ENCODE measurements at regions not wholly inside any gene's neighbourhood (a gene's known extent, or its start where the extent isn't known, plus 50 kb on each side); places are given as distances from the start of the nearest gene placed in this dataset.

DNA sequence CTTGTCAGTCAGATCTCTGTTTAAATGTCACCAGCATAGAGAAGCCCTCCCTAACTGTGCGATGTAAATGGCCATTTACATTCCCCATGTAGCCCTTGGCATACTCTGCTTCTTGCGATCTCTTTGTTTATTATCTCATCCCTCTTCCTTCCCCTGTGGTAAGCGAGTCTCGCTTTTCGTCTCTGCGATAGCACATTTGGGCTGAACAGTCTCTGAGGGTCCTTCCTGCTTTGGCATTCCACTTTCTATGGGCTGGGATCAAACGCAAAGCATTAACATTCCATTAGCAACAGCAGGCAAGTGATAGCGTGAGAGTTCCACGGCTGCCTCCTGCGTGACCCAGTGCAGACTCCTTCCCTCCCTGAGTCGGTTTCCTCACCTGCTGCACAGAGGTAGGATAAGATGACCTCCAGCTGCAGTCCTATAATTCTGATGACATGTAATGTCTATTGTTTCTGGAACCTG lies 61.4 kb upstream of the TUNAR start:
- TF ChIP-seq TAF1 (IDR thresholded peaks at IDR 0.05; ENCODE audit: low read depth): no peak
- TF ChIP-seq RAD21 (conservative IDR thresholded peaks at IDR 0.05): no peak
- no peak for TF ChIP-seq MXI1 (conservative IDR thresholded peaks at IDR 0.05; ENCODE audit: poor library complexity, severe bottlenecking)

Measured in neural cell (in vitro differentiated cells).